HepG2 (cell line): ENCODE measurements at regions not wholly inside any gene's neighbourhood (a gene's known extent, or its start where the extent isn't known, plus 50 kb on each side); places are given as distances from the start of the nearest gene placed in this dataset.

Source experiments
- POLR2A ChIP-seq, 2 experiments: IDR thresholded peaks; 2 replicates each; pipeline ENCODE4 v1.6.1; 2011; ENCODE audit warnings: low read depth in 2 of 2, low read length in 2 of 2, mild to moderate bottlenecking in 1 of 2, moderate library complexity in 1 of 2; ENCODE audit not compliant: insufficient read depth in 1 of 2
- POLR2AphosphoS5 ChIP-seq: IDR thresholded peaks from 2 replicates; pipeline ENCODE4 v1.6.1; 2012; ENCODE audit warnings: low read depth, low read length
- RAD21 ChIP-seq: fragments of 450-650 bp; formaldehyde crosslinking; IDR thresholded peaks from 2 replicates; pipeline ENCODE4 v1.5.0; 2020; ENCODE audit warnings: mild to moderate bottlenecking
- ZMYM3 ChIP-seq: sonication (generic); formaldehyde crosslinking; IDR thresholded peaks from 2 replicates; pipeline ENCODE4 v1.5.1; 2020; ENCODE audit warnings: mild to moderate bottlenecking, missing genetic modification reagents
- ZNF678 ChIP-seq: sonication (generic); formaldehyde crosslinking; IDR thresholded peaks from 2 replicates; pipeline ENCODE4 v1.4.0; 2020; ENCODE audit warnings: mild to moderate bottlenecking, missing genetic modification reagents
- TF ChIP-seq, protein P1 (sequence below): sonication (generic); formaldehyde crosslinking; IDR thresholded peaks from 2 replicates; pipeline ENCODE4 v1.5.0; 2020; ENCODE audit warnings: mild to moderate bottlenecking, missing genetic modification reagents, moderate library complexity
- TF ChIP-seq, protein P2 (sequence below): sonication (generic); formaldehyde crosslinking; IDR thresholded peaks from 2 replicates; pipeline ENCODE4 v1.5.1; 2020; ENCODE audit warnings: missing genetic modification reagents, mild to moderate bottlenecking, borderline replicate concordance

DNA sequence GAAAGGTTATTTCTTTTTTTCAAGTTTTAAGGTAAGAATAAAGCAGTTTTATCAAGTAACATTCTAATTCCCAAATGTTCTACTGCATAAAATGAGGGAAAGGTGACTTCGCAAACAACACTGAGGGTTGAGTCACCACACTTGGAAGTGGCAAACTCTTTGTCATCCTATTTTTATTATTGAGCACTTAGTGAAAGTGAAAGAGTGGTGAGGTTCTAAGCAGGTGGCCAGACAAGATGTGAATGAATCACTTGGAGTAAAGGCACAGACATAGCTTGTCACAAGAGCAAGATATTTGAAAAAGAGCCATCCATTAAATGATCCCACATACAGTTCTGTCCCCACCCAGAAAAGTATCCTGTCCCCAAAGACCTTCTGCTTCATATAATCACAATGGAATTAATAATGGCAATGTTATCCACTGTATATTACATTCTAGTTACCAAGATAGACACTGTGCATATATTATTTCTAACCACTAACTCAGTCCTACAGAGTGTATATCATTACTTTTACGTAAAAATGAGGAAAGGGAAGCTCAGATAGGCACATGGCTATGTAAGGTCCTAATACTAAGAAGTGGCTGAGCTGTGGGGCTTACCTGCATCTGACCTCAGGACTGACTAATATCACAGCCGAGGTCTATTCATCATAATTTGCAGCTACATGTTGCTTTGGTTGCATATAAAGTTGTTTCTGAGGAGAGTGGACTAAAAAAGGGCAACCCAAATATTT is 730.4 kb upstream of the MEF2C start:
- TF ChIP-seq POLR2AphosphoS5: no peak
- no peak for TF ChIP-seq RAD21 (CRISPR knock-in tag)
- TF ChIP-seq, protein P1, sequence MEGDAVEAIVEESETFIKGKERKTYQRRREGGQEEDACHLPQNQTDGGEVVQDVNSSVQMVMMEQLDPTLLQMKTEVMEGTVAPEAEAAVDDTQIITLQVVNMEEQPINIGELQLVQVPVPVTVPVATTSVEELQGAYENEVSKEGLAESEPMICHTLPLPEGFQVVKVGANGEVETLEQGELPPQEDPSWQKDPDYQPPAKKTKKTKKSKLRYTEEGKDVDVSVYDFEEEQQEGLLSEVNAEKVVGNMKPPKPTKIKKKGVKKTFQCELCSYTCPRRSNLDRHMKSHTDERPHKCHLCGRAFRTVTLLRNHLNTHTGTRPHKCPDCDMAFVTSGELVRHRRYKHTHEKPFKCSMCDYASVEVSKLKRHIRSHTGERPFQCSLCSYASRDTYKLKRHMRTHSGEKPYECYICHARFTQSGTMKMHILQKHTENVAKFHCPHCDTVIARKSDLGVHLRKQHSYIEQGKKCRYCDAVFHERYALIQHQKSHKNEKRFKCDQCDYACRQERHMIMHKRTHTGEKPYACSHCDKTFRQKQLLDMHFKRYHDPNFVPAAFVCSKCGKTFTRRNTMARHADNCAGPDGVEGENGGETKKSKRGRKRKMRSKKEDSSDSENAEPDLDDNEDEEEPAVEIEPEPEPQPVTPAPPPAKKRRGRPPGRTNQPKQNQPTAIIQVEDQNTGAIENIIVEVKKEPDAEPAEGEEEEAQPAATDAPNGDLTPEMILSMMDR (CRISPR knock-in tag): no peak
- TF ChIP-seq ZMYM3: no peak
- TF ChIP-seq, protein P2, sequence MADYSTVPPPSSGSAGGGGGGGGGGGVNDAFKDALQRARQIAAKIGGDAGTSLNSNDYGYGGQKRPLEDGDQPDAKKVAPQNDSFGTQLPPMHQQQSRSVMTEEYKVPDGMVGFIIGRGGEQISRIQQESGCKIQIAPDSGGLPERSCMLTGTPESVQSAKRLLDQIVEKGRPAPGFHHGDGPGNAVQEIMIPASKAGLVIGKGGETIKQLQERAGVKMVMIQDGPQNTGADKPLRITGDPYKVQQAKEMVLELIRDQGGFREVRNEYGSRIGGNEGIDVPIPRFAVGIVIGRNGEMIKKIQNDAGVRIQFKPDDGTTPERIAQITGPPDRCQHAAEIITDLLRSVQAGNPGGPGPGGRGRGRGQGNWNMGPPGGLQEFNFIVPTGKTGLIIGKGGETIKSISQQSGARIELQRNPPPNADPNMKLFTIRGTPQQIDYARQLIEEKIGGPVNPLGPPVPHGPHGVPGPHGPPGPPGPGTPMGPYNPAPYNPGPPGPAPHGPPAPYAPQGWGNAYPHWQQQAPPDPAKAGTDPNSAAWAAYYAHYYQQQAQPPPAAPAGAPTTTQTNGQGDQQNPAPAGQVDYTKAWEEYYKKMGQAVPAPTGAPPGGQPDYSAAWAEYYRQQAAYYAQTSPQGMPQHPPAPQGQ: no peak
- TF ChIP-seq POLR2A (IDR thresholded peaks at IDR 0.05; ENCODE audit: insufficient read depth in 1 of 2, low read depth in 2 of 2, low read length in 2 of 2): no peak
- TF ChIP-seq ZNF678 (CRISPR knock-in tag): no peak
